Posterior cingulate gyrus (tissue), 11 donors: ENCODE measurements at regions not wholly inside any gene's neighbourhood (a gene's known extent, or its start where the extent isn't known, plus 50 kb on each side); places are given as distances from the start of the nearest gene placed in this dataset.
"Not testable (repeated sequence)": the region's sequence is repeated elsewhere in the genome, so short reads cannot be mapped to it uniquely, and the experiment has no call there.

Experiments
- DNase-seq, 10 donors: peaks; one replicate each; pipeline versions ENCODE4 v3.0.0 to v3.0.0-alpha.2; 2020 to 2021; ENCODE audit warnings: mixed read lengths in 3 of 10
- intact Hi-C: fragments of 100-400 bp; cut with DNase I; formaldehyde crosslinking; loops from one replicate; pipeline ENCODE4 v1.15.1; 2023

GRCh38 chr16:55057866-55058265 lies 127.2 kb downstream of the IRX5 start:
- intact Hi-C loops, result no loop called here
- DNase-seq, result no peak

GRCh38 chr16:55058576-55058975 lies 127.9 kb downstream of the IRX5 start:
- DNase-seq, result peak in 1 of 10 donors; percentile 72
- intact Hi-C loops, result no loop called here

GRCh38 chr16:55059146-55059545 lies 128.5 kb downstream of the IRX5 start:
- intact Hi-C loops, result no loop called here

GRCh38 chr16:55061126-55061525 lies 130.5 kb downstream of the IRX5 start:
- peak in 1 of 10 donors; percentile 60 for DNase-seq

More at GRCh38 chr16:55059146-55059545, 128.5 kb downstream of the IRX5 start:
- DNase-seq, result peak in 1 of 10 donors; percentile 12

GRCh38 chr16:55062442-55062841 lies 131.8 kb downstream of the IRX5 start:
- intact Hi-C loops, result no loop called here
- no peak for DNase-seq

More at GRCh38 chr16:55061126-55061525, 130.5 kb downstream of the IRX5 start:
- intact Hi-C loops, result no loop called here

GRCh38 chr16:55072976-55073375 lies 142.3 kb downstream of the IRX5 start:
- intact Hi-C loops, result no loop called here
- DNase-seq, result no peak

GRCh38 chr16:55073830-55074229 lies 143.2 kb downstream of the IRX5 start:
- intact Hi-C loops, result no loop called here
- DNase-seq, result no peak

- intact Hi-C loops, DNase-seq: not testable (repeated sequence)
Measured at GRCh38 chr16:55075208-55075607, 144.5 kb downstream of the IRX5 start.

- DNase-seq, result no peak
- intact Hi-C loops, result no loop called here
Measured at GRCh38 chr16:55076053-55076452, 145.4 kb downstream of the IRX5 start.

- no peak for DNase-seq
- intact Hi-C loops, result no loop called here
Measured at GRCh38 chr16:55077266-55077665, 146.6 kb downstream of the IRX5 start.

- intact Hi-C loops, result no loop called here
Measured at GRCh38 chr16:55078153-55078552, 147.5 kb downstream of the IRX5 start.

GRCh38 chr16:55078699-55079410 lies 148.2 kb downstream of the IRX5 start:
- intact Hi-C loops, result no loop called here
- no peak for DNase-seq

More at GRCh38 chr16:55078153-55078552, 147.5 kb downstream of the IRX5 start:
- DNase-seq, result no peak

- DNase-seq, result no peak
- intact Hi-C loops, result no loop called here
Measured at GRCh38 chr16:55081622-55082590, 151.2 kb downstream of the IRX5 start.

GRCh38 chr16:55082591-55082976 lies 151.9 kb downstream of the IRX5 start:
- intact Hi-C loops, result no loop called here
- DNase-seq, result no peak

GRCh38 chr16:55083052-55083451 lies 152.4 kb downstream of the IRX5 start:
- no peak for DNase-seq
- intact Hi-C loops, result no loop called here

- intact Hi-C loops, result no loop called here
- no peak for DNase-seq
Measured at GRCh38 chr16:55088098-55088497, 157.4 kb downstream of the IRX5 start.

GRCh38 chr16:55089600-55089999 lies 158.9 kb downstream of the IRX5 start:
- DNase-seq, result no peak
- intact Hi-C loops, result no loop called here

- intact Hi-C loops, result no loop called here
Measured at GRCh38 chr16:55091213-55091870, 160.7 kb downstream of the IRX5 start.

GRCh38 chr16:55091871-55092230 lies 161.2 kb downstream of the IRX5 start:
- DNase-seq, result no peak
- intact Hi-C loops, result no loop called here

More at GRCh38 chr16:55091213-55091870, 160.7 kb downstream of the IRX5 start:
- no peak for DNase-seq

GRCh38 chr16:55100100-55100499 lies 169.4 kb downstream of the IRX5 start:
- DNase-seq, result no peak
- intact Hi-C loops, result no loop called here

- intact Hi-C loops, result no loop called here
Measured at GRCh38 chr16:55101026-55101425, 170.4 kb downstream of the IRX5 start.

More at GRCh38 chr16:55101026-55101425, 170.4 kb downstream of the IRX5 start:
- DNase-seq, result no peak
